Esophagus muscularis mucosa (tissue), 3 donors: ENCODE measurements at regions not wholly inside any gene's neighbourhood (a gene's known extent, or its start where the extent isn't known, plus 50 kb on each side); places are given as distances from the start of the nearest gene placed in this dataset.

Experiments used
- POLR2A ChIP-seq: fragments of 450-650 bp; IDR thresholded peaks from one replicate; pipeline ENCODE4 v1.6.1; 2017; ENCODE audit warnings: antibody characterized with exemption, moderate library complexity, mild to moderate bottlenecking, low read depth
- POLR2AphosphoS5 ChIP-seq, 2 donors: sonication (generic); formaldehyde crosslinking; IDR thresholded peaks; one replicate each; pipeline ENCODE4 v1.6.1; 2017; ENCODE audit warnings: antibody characterized with exemption in 2 of 2
- TF ChIP-seq, protein P1 (sequence below), 3 experiments: fragments of 200-600 bp in 2 of 3; fragments of 450-650 bp in 1 of 3; sonication (generic) in 2 of 3; IDR thresholded peaks; one replicate each; pipeline ENCODE4 v1.5.1; 2017 to 2019; ENCODE audit warnings: antibody characterized with exemption in 3 of 3, mild to moderate bottlenecking in 2 of 3, moderate library complexity in 1 of 3

DNA sequence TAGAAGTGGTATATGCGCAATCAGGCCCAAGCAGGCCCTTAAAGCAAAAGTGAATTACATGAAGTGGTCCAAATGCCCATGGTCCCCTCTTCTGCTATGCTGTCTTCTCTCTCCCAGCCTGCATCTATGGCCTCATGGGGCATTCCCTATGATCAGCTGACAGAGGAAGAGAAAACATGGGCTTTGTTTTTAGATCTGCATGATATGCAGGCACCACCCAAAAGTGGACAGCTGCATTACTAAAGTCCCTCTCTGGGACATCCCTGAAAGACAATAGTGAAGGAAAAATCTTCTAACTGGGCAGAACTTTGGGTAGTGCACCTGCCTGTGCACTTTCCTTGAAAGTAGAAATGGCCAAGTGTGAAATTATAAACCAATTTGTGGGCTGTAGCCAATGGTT is 145.2 kb upstream of the ARID2 start:
- TF ChIP-seq, protein P1, sequence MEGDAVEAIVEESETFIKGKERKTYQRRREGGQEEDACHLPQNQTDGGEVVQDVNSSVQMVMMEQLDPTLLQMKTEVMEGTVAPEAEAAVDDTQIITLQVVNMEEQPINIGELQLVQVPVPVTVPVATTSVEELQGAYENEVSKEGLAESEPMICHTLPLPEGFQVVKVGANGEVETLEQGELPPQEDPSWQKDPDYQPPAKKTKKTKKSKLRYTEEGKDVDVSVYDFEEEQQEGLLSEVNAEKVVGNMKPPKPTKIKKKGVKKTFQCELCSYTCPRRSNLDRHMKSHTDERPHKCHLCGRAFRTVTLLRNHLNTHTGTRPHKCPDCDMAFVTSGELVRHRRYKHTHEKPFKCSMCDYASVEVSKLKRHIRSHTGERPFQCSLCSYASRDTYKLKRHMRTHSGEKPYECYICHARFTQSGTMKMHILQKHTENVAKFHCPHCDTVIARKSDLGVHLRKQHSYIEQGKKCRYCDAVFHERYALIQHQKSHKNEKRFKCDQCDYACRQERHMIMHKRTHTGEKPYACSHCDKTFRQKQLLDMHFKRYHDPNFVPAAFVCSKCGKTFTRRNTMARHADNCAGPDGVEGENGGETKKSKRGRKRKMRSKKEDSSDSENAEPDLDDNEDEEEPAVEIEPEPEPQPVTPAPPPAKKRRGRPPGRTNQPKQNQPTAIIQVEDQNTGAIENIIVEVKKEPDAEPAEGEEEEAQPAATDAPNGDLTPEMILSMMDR (IDR thresholded peaks at IDR 0.05) = no peak
- no peak for TF ChIP-seq POLR2A
- TF ChIP-seq POLR2AphosphoS5 (IDR thresholded peaks at IDR 0.05) = no peak
